Activated CD4-positive, alpha-beta T cell treated with anti-CD3 and anti-CD28 coated beads for 48 hours (primary cell): ENCODE measurements at regions not wholly inside any gene's neighbourhood (a gene's known extent, or its start where the extent isn't known, plus 50 kb on each side); places are given as distances from the start of the nearest gene placed in this dataset.

Experiments
- DNase-seq: peaks from one replicate; pipeline ENCODE4 v3.0.0-alpha.2; 2020

DNA sequence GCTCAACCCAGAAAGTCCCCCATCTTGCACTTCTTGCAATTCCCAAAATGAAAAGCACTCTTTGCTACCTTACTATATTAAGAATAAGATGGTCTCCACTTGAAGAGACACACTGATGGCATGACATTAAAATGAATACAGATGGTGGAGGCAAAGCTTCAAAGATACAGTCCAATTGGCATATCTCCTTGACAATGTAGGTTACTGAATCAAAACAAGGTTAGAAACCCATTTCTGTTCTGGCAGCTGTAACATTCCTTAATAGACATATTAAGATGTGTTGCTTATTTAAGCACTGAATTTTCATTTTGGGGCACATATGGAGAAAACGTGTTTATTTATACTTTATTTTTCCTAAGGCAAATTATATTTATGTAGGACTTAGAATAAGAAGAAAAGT is 1262.8 kb upstream of the CDH8 start:
- DNase-seq = no peak

DNA sequence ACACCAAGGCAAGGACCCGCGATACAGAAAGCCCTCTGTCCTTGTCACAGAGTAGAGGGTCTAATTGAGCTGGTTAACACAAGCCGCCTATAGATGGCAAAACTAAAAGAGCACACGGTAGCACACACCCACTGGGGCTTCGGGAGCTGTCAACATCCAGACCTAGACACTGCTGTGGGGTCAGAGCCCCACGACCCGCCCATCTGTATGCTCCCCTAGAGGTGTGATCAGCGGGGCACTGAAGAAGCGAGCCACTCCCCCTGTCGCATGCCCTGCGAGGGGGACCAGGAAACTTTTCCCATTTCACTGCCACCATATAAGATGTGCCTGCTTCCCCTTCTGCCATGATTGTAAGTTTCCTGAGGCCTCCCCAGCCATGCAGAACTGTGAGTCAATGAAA is 1255.8 kb upstream of the CDH8 start:
- DNase-seq = no peak

DNA sequence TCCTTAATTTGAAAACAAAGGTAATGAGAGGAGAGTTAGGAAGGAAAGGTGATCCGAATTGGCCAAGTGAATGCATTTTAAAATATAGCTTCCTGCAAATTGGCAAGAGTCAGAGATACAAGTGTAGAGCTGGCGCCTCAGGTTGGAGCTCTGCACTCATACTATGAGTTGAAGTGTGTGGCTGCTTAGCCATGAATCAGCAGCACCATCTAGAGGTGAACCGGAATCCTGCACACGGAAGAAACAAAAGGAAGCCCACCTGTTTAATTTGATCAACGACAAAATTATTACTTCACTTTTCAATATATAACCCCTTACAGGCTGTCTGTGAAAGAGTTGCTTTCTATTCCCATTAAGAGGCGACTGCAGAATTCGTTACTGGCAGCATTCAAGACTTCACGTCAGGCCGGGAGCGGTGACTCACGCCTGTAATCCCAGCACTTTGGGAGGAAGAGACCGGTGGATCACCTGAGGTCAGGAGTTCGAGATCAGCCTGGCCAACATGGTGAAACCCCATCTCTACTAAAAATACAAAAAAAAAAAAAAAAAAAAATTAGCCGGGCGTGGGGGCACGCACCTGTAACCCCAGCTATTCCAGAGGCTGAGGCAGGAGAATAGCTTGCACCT is 1253.7 kb upstream of the CDH8 start:
- DNase-seq = peak; percentile 4

DNA sequence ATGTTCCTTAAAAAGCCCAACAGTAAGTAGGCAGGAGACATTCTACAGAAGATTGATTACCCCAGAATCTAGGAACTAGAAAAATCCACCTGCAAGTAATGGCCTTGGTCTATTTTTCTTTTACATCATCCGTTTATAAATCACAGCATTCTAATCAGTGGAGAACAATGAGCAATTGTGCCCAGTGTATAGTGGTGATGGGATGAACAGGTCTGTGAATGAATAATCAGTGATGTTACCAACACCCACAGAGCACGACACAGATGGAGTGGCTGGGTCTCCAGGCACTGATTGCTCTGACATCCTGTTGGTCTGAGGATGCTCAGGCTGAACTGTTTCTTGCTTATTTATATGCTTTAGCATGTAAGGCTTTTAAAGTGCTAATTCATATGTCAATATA is 1251.2 kb upstream of the CDH8 start:
- DNase-seq = no peak

DNA sequence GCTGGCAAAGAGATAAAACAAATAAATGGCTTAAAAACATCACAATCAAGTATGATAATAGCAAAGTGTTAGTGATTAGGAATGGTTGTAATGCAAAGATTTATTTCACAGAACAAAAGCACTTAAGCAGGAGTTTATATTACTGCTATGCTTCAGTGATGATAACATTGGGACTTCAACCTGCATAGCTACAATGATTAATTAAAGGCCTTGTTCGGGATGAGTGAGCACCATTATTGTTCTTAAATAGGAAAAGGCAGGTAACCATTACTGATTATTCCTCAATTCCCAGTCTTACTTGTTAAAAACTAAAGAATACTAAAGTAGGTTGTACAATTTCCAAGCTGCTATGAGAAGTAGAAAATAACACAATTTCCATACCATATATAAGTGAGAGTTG is 1247.5 kb upstream of the CDH8 start:
- no peak for DNase-seq

DNA sequence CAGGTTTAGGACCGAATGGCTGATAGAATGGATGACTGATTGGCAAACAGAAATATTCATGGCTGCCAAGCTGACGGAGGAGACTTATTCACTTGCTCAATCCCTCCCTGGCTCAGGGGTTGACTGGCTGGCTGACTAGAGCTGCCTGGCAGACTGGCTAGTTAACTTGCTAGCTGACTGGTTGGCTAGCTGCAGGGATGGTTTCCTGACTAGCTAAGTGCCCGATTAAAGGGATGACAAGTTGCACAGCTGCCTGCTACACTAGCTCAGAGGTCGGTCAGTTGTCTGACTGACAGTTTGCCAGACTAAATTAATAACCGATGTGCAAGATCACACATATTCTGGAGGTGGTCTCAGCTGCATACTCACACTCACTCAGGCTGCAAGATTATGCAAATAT is 1208.4 kb upstream of the CDH8 start:
- no peak for DNase-seq

DNA sequence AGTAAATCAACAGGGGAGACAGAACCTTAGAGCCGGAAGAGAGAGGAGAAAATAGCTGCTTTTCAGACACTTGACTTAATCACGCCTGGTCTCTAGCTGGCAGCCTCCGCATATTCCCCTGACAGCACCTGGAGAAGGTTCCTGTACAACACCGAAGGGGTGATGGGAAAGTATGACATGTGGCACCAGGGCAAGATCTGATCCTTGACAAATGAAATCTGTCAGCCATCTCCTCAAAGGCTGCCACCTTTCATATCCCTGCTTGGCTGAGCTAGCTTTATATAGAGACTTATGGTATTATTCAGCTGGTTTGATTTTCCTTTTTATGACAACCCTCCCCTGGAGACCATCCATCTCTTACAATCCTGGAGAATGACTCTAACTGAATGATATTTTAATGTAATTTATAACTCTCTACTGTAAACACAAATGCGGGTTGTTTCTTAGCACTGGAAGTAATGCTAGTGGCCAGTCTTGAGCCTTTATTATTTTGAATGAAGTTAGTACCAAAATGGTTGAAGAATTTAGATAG is 1205.3 kb upstream of the CDH8 start:
- no peak for DNase-seq

DNA sequence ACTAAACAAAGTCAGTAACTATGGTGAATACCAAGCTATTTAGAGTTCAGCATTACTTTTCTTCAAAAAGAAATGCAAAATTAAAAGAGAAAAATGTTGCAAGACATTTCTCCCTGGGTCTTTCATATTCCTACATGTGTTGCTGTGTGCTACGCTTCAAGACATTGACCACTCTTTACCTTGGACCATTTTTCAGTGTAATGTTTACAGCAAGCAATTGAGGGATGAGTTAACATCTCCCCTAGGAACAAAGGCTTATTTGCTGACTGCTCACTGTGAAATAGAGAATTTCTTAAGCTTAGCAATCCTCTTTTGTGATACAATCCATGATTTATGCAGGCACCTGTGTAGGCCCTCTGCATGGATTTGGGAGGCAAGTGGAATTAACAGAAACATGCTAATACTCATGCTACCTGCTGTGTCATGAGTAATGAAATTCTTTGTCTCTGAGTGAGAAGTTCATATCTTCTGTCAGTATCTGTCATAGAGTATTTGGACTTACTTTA is 1202.9 kb upstream of the CDH8 start:
- no peak for DNase-seq

DNA sequence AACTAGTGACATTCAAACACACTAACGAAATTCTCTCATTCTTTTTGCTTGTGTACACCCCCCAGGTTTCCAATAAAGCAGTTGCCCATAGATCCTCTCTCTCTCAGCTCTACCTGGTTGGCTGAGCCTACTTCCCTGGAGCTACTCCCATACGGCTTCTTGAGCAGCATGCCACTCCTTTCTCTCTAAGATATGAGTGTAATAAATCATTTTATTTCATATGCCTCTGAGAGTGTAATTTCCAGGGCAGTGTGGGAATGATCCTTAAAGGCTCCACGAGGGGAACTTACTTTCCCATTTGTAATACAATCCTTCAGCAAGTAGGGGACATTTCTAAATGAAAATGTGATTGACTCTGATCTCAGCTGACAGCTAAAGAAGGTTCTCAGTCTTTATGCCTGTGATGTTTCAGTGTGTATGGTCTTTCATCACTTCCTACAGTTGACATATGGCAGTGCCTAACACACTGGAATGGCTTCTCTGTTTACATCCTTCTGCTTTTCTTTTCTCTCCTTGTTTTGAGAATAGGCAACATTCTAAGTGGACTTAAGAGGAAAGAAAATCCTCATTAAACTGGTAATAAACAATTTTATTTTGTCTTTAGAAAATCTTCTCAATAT is 1194.3 kb upstream of the CDH8 start:
- no peak for DNase-seq

DNA sequence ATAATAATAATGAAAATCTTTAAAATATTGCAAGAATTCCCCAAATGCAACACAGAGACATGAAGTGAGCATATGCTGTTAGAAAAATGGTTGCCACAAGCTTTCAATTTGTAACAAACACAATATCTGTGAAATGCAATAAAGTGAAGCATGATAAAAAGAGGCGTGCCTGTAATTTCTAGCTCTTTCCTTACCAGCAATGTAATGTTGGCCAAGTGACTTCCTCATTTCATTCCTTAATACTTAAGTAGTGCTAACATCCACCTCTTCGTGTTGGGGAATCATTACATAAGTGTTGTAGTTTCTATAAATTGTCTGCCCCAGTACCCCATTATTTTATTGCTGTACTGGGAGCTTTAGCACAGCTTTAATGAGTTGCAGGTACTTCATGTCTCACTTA is 1192.0 kb upstream of the CDH8 start:
- no peak for DNase-seq

DNA sequence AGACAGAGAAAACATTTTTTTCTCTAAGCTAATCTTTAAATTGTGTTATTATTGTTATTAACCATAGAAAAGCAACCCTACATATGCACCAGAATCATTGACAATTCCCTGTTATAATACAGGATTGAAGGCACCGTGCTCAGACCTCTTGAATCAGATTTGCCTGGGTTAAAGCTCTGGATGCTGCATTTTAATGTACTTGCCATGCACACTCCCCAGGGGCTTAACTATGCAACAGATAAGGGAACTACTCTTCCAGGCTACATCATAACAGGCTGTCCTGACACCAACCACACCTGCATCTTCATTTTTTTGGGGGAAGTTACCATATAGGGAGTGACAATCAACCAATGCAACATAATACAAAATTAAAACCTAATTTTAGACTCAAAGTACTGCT is 1187.6 kb upstream of the CDH8 start:
- DNase-seq = no peak

DNA sequence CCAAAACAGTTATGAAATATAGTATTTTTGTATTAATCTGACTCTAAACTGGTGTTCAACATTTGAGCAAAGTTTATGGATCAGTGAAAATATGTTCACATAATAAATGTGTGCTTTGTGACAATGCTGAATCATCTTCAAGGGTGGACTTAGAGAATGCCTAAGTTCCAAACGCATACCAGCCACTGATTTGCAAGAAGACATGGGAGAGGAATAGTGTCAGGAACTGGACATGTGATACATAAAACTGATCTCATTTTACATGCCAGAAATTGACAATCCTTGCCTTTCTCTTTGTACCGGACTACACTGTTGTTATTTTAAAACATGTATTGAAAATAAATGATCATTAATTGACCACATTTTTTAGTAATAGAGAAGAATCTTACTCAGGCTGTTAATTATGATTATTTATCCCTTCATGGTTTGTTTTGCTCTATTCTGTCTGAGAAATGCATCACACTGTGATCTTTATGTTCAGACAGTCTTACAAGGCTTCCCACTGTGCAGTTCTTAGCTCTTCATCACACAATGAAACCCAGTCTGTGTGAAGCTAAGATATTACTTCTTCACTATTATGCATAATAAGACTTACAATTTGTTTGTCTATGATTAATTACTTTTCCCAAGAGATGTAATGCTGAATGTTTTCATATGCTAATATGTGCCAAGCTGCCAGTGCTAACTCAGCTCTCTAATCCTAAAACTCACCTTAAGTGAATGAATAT is 1180.6 kb upstream of the CDH8 start:
- DNase-seq = no peak

DNA sequence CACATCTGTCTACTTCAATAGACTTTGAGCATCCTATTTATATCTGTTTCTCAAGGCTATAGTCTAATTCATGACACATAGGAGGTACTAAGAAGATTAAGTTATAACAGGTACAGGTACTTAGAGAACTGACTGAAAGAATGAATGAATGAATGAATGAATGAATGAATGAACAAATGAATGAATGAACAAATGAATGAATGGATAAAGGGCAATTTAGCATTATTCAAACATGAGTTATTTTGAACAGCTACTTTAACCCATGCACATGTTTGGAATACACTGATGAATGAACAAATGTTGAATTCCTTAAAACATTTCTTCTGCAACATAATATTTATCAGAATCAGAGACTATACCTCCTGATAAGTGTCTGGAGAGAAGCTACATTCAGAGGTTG is 1165.6 kb upstream of the CDH8 start:
- DNase-seq = no peak

DNA sequence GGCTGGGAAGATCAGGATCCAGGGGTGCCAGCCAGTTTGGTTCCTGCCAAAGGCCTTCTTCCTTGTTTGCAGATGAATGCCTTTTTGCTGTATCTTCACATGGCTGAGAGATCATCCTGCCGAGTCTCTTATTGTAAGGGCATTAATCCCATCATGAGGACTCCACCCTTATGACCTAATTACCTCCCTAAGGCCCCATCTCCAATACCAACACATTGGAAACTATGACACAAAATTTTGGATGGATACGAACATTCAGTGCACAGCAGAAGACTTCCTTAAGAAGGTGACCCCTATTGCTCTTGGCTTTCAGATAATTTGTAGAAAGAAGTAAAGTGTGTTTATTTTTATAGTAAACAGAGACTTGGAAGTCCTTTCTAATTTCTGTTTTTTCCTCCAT is 1164.7 kb upstream of the CDH8 start:
- DNase-seq = no peak

DNA sequence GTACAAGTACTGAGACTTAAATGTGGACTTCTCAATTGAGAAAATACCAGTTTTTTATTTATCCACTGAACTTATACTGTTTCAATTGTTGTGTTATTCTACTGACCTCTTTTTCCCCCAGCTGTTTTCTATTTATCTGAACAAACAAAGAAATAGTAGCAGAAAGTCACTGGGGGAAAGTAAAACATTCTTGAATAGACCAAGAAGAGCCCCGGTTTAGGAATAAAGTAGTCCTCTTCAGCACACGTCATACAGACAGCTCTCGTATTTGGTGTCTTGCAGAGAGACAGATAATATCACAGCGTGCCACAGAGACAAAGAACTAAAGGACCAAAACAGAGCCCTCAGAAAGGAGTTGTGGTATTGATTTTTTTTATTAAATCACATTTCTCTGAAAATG is 1159.1 kb upstream of the CDH8 start:
- no peak for DNase-seq

DNA sequence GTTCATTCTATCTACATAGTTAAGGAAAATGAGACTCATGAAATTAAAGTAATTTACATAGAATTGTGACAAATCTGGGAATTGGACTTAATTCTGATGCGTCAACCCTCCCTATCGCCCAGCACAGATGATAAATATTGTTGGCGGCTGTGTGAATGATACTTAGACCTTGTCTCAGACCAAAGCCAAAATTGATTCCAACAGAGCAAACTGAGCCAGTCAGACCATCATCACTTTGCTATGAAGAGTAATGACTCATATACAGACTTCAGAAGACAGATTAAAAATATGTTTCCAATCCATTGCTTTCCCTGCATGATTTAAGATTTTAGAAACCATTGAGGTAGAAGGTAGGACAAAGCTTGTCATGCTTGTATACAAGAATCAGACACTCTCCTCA is 1156.7 kb upstream of the CDH8 start:
- DNase-seq = no peak

DNA sequence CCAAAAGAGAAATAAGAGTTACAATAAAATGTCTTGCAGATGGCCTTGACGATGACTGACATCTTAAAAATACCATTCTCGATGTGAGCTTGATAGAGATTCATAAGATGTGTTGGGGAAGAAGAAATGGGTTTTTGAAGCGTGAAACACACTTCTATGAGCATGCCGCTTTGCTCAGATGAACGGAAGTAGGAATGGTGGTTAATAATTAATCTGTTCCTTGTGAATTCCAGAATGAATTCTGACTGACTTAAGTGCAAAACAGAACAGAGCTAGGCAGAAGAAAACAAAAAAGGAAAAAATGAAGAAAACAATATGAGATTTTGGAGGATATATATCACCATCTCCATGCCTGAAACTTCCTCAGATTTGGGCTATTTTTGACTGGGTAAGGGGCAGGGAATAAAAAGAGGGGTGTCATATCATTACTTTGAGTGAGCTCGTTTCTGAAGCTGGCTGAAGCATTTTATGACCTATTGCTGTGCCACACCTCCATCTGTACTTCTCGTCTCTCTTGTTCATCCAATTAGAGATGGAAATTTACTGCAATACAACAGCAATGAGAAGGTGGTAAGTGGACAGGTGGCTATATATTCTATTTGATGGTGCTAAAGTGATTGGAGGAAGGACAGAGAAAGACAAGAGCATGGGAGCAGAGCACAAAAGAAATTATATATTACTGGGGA is 1152.0 kb upstream of the CDH8 start:
- DNase-seq = no peak

DNA sequence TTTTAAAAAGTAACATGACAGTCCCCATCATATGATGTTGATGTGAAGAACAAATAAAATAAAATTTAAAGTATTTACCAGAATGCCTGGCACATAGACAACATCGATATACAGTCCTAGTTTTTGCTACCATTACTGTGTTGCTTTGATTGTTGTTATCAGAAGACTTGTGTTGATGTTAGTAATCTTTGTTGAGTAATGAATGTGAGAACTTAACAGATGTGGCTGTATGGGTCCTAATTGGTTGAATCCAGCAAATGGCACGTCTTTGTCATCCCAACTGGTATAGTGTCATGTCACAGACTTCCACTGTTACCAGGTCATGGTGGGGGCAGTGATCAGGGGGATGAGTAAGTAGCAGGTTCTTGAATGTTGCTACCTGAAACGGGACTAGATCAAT is 1151.4 kb upstream of the CDH8 start:
- DNase-seq = no peak

DNA sequence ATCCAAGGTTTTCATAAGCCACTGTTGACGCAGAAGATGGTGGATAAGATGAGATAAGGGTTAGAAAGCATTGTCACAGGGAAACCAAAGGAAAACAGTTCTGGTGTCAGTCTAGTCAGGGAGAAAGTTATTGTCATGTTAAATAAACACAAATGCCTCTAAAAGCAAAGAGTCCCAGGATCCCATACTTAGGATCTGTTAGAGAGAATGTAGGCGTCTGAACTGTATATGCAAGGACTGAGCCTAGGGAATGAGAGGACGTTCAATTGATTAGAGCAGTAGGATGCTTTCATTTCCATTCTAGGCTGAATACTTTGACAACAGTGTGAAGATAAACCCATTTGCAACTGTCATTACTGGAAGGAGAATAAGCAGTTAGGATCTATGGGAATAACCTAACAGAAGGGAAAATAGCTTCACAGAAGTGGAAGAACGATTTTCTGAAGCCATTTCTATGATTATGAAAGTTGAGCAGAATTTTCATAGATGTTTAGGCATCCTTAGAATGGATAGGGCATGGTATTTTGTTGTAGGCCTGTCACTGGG is 1149.1 kb upstream of the CDH8 start:
- no peak for DNase-seq

DNA sequence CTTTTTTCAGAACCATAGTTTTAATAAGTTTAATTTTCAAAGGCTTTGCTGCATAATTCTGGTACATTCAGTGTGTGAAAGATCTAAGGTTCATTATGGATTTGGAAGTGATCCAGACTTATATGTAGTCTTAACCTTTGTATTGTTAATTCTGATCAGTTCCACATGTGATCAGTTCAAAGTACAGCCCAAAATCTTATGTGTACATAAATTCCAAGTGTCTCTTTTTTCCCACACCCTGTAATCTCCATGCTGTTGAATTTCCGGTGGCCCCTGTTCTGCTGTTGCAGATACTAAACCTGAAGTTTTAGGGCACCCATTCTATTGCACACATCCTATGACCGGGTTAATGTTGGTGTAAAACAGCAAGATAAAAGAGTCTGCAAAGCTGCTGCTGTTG is 1147.5 kb upstream of the CDH8 start:
- no peak for DNase-seq

DNA sequence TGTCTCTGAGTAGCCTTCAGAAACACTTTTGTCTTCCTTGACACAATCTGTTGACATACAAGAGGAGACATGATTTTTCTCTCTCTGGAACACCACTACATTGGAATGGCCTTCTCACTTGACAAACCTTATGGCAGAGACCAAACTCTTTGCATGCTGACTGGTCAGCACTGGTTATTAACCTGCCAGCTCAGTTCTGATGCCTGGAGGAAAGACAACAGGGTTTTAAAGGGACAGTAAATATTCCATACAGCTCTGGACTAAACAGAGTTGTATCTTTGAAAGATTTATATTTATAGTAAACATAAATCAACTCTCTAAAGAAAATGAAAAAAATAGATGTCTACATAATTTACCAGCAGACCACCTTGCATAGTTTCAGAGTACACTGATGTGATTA is 1139.1 kb upstream of the CDH8 start:
- DNase-seq = no peak

DNA sequence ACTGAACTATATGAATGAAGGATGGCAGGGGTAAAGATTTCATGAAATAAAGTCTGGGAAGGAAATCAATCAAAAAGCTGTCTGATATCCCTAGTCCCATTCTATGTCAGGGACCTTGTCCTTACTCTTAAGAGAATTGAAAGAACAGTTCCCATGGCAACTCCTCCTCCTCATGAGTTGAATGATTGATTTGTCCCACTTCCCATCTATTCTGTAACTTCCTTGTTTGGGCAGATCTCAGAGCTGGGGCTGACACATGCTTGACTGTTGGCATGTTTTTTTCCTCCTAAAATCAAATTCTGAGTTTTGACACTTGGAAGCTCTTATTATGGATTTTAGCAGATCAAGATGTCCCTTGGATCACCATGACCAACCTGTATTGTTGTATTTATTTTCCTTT is 1138.6 kb upstream of the CDH8 start:
- DNase-seq = no peak

DNA sequence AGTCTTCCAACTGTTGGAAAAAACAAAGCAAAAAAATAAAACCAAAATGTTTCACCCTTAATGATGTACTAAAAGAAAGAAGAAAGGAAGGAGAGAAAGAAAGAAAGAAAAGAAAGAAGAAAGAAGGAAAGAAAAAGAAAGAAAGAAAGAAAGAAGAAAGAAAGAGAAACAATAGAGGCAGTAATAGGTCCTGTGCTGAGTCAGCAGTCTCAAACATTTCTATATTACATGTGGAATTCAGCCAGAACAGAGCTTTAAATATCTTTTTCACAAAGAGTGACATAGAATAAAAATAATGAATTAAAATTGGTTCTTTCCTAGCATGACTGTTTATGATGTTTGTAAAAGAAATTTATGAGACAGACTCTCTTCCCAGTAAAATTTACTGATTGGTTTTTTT is 1135.3 kb upstream of the CDH8 start:
- no peak for DNase-seq
